ENCODE measurements at regions not wholly inside any gene's neighbourhood (a gene's known extent, or its start where the extent isn't known, plus 50 kb on each side); places are given as distances from the start of the nearest gene placed in this dataset.
A peak's percentile ranks its signal among the peaks of the same experiment; 100 is the strongest.
"Not testable (repeated sequence)": the region's sequence is repeated elsewhere in the genome, so short reads cannot be mapped to it uniquely, and the experiment has no call there.

DNA sequence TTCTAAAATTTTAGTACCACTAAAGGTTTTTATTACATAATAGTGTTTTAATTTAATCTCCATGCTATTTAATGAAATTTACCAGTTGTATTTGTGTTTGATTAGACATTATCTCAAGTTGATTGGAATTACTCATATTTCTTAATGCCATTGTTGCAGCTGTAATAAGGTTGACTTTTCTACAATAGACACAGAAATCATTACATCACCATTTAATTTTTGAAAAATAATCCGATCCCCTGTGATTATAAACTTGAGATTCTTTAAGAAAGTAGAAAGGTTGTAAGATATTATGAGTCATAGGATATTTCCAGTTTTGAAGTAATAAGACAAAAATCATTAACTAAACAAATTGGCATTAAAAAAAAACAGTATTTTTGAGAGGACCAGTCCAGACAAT lies 161.4 kb downstream of the PRL start (continued):
- TF ChIP-seq, protein P1, sequence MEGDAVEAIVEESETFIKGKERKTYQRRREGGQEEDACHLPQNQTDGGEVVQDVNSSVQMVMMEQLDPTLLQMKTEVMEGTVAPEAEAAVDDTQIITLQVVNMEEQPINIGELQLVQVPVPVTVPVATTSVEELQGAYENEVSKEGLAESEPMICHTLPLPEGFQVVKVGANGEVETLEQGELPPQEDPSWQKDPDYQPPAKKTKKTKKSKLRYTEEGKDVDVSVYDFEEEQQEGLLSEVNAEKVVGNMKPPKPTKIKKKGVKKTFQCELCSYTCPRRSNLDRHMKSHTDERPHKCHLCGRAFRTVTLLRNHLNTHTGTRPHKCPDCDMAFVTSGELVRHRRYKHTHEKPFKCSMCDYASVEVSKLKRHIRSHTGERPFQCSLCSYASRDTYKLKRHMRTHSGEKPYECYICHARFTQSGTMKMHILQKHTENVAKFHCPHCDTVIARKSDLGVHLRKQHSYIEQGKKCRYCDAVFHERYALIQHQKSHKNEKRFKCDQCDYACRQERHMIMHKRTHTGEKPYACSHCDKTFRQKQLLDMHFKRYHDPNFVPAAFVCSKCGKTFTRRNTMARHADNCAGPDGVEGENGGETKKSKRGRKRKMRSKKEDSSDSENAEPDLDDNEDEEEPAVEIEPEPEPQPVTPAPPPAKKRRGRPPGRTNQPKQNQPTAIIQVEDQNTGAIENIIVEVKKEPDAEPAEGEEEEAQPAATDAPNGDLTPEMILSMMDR (IDR thresholded peaks at IDR 0.05; ENCODE audit: low read depth, low read length, missing input control): no peak
- TF ChIP-seq, protein P2, sequence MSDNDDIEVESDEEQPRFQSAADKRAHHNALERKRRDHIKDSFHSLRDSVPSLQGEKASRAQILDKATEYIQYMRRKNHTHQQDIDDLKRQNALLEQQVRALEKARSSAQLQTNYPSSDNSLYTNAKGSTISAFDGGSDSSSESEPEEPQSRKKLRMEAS (IDR thresholded peaks at IDR 0.05): no peak
- TF ChIP-seq EGR1 (IDR thresholded peaks at IDR 0.05; ENCODE audit: low read depth in 2 of 2): no peak

DNA sequence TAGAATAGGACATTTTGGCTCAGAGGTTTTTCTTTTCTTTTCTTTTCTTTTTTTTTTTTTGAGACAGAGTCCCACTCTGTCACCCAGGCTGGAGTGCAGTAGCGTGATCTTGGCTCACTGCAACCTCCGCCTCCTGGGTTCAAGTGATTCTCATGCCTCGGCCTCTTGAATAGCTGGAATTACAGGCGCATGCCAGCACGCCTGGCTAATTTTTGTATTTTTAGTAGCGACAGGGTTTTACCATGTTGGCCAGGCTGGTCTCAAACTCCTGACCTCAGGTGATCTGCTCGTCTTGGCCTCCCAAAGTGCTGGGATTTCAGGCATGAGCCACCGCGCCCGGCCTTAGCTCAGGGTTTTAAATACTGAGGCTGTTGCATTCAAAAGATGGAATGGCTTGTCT lies 156.1 kb downstream of the PRL start:
- H3K27me3 ChIP-seq (ENCODE audit: control insufficient read depth in 4 of 4, insufficient read depth in 4 of 4, low read length in 3 of 4); H3K36me3 ChIP-seq (ENCODE audit: control insufficient read depth in 4 of 4, insufficient read depth in 3 of 4, low read depth in 1 of 4, low read length in 3 of 4); DNase-seq (ENCODE audit: low spot score); H3K4me1 ChIP-seq (ENCODE audit: control insufficient read depth in 4 of 4, insufficient read depth in 4 of 4, low read length in 3 of 4); H3K27ac ChIP-seq (ENCODE audit: low read depth in 1 of 2, low read length in 2 of 2); H3K9ac ChIP-seq (ENCODE audit: low read depth in 1 of 2, low read length in 2 of 2); H3K9me3 ChIP-seq (ENCODE audit: control insufficient read depth in 4 of 4, low read length in 3 of 4); H3K4me3 ChIP-seq (ENCODE audit: low read depth in 1 of 3, low read length in 3 of 3): not testable (repeated sequence)
- WGBS: 93% methylated on average over 10 of the region's 10 CpGs

DNA sequence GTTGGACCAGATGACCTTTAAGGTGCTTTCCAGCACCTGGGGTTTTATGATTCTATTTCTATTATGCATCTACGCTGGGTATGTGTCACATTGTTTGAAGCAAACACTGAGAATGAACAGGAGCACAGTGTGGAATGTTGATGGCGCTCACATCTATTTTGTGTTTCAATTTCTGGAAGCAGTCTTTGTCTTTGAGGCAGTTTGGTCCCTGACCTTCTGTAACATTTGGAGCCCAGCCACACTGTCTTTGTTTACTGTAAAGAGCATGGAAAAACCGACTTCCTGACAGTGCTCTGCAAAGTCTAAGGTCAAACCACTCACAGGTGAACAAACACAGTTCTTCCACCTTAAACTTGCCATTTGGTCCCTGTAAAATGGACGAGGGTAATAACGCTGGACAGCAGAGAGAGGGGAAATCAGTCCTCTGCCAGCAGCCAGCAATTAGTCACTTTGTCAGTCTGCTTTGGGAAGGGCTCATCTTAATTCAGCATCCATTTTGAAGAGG lies 155.5 kb downstream of the PRL start:
- Histone ChIP-seq H3K27me3 (ENCODE audit: control insufficient read depth in 4 of 4, insufficient read depth in 4 of 4, low read length in 3 of 4) (no peaks in the 10 kb centered on the region), H3K36me3 (ENCODE audit: control insufficient read depth in 4 of 4, insufficient read depth in 3 of 4, low read depth in 1 of 4, low read length in 3 of 4) (no peaks in the 10 kb centered on the region), H3K27ac (ENCODE audit: low read depth in 1 of 2, low read length in 2 of 2) (no peak overlapping the region), H3K9me3 (ENCODE audit: control insufficient read depth in 4 of 4, low read length in 3 of 4) (no peaks in the 10 kb centered on the region), H3K4me1 (ENCODE audit: control insufficient read depth in 4 of 4, insufficient read depth in 4 of 4, low read length in 3 of 4) (no peaks in the 10 kb centered on the region), H3K9ac (ENCODE audit: low read depth in 1 of 2, low read length in 2 of 2) (no peak overlapping the region), H3K4me3 (ENCODE audit: low read depth in 1 of 3, low read length in 3 of 3) (no peak overlapping the region)
- 24% methylated on average over 5 of the region's 5 CpGs for WGBS
- TF ChIP-seq TAF1 (conservative IDR thresholded peaks at IDR 0.05) (no peak), NR2F2 (IDR thresholded peaks at IDR 0.05) (peak; percentile 78)
- DNase-seq (ENCODE audit: low spot score): no peak

DNA sequence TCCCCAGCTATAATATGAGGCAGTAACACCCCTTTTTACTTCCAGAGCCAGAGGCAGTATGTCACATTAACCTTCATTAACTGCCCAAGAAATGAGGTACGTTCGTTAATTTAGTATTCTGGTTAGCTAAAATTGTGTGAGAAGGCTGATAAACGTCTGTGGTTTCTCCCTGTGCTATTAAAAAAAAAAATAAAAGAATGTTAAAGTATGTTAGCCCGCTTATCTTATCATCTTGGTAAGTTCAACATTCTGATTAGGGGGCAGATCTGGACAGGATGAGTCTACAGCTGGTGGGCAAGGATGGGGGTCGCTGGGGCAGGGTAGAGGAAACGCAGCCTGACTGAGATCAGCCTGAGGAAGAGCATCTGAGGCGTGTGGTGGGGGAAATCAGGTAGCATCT lies 154.0 kb downstream of the PRL start:
- whole genome bisulfite sequencing: 66% methylated on average over 7 of the region's 7 CpGs
- Histone ChIP-seq H3K36me3 (ENCODE audit: control insufficient read depth in 4 of 4, insufficient read depth in 3 of 4, low read depth in 1 of 4, low read length in 3 of 4) (no peaks in the 10 kb centered on the region), H3K27me3 (ENCODE audit: control insufficient read depth in 4 of 4, insufficient read depth in 4 of 4, low read length in 3 of 4) (no peaks in the 10 kb centered on the region), H3K27ac (ENCODE audit: low read depth in 1 of 2, low read length in 2 of 2) (no peak overlapping the region), H3K9ac (ENCODE audit: low read depth in 1 of 2, low read length in 2 of 2) (no peak overlapping the region), H3K4me1 (ENCODE audit: control insufficient read depth in 4 of 4, insufficient read depth in 4 of 4, low read length in 3 of 4) (no peaks in the 10 kb centered on the region), H3K9me3 (ENCODE audit: control insufficient read depth in 4 of 4, low read length in 3 of 4) (no peaks in the 10 kb centered on the region), H3K4me3 (ENCODE audit: low read depth in 1 of 3, low read length in 3 of 3) (no peak overlapping the region)
- TF ChIP-seq FOXA1 (IDR thresholded peaks at IDR 0.05): no peak
- TF ChIP-seq, protein P3, sequence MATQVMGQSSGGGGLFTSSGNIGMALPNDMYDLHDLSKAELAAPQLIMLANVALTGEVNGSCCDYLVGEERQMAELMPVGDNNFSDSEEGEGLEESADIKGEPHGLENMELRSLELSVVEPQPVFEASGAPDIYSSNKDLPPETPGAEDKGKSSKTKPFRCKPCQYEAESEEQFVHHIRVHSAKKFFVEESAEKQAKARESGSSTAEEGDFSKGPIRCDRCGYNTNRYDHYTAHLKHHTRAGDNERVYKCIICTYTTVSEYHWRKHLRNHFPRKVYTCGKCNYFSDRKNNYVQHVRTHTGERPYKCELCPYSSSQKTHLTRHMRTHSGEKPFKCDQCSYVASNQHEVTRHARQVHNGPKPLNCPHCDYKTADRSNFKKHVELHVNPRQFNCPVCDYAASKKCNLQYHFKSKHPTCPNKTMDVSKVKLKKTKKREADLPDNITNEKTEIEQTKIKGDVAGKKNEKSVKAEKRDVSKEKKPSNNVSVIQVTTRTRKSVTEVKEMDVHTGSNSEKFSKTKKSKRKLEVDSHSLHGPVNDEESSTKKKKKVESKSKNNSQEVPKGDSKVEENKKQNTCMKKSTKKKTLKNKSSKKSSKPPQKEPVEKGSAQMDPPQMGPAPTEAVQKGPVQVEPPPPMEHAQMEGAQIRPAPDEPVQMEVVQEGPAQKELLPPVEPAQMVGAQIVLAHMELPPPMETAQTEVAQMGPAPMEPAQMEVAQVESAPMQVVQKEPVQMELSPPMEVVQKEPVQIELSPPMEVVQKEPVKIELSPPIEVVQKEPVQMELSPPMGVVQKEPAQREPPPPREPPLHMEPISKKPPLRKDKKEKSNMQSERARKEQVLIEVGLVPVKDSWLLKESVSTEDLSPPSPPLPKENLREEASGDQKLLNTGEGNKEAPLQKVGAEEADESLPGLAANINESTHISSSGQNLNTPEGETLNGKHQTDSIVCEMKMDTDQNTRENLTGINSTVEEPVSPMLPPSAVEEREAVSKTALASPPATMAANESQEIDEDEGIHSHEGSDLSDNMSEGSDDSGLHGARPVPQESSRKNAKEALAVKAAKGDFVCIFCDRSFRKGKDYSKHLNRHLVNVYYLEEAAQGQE (IDR thresholded peaks at IDR 0.05): no peak
- TF ChIP-seq, protein P1 (IDR thresholded peaks at IDR 0.05; ENCODE audit: low read depth, low read length, missing input control): no peak
- TF ChIP-seq HNF4G (IDR thresholded peaks at IDR 0.05): no peak
- no peak for TF ChIP-seq EGR1 (IDR thresholded peaks at IDR 0.05; ENCODE audit: low read depth in 2 of 2)
- TF ChIP-seq TAF1 (conservative IDR thresholded peaks at IDR 0.05): no peak
- TF ChIP-seq, protein P2 (IDR thresholded peaks at IDR 0.05): no peak
- no peak for TF ChIP-seq FOXA2 (IDR thresholded peaks at IDR 0.05)
- TF ChIP-seq NR2F2 (IDR thresholded peaks at IDR 0.05): no peak
- no peak for TF ChIP-seq YY1 (IDR thresholded peaks at IDR 0.05)
- no peak for TF ChIP-seq JUND (IDR thresholded peaks at IDR 0.05)
- TF ChIP-seq RXRA (IDR thresholded peaks at IDR 0.05): no peak
- TF ChIP-seq GABPA (IDR thresholded peaks at IDR 0.05 in 1 of 2, conservative IDR thresholded peaks at IDR 0.05 in 1 of 2): no peak
- TF ChIP-seq SP1 (IDR thresholded peaks at IDR 0.05): no peak
- no peak for DNase-seq (ENCODE audit: low spot score)
